NCI-H2196 (cell line): ENCODE measurements at regions not wholly inside any gene's neighbourhood (a gene's known extent, or its start where the extent isn't known, plus 50 kb on each side); places are given as distances from the start of the nearest gene placed in this dataset.

Experiments used
- DNase-seq: peaks from one replicate; lab custom pipeline; 2025; ENCODE audit not compliant: unreplicated experiment; lab: John Stamatoyannopoulos, UW

DNA sequence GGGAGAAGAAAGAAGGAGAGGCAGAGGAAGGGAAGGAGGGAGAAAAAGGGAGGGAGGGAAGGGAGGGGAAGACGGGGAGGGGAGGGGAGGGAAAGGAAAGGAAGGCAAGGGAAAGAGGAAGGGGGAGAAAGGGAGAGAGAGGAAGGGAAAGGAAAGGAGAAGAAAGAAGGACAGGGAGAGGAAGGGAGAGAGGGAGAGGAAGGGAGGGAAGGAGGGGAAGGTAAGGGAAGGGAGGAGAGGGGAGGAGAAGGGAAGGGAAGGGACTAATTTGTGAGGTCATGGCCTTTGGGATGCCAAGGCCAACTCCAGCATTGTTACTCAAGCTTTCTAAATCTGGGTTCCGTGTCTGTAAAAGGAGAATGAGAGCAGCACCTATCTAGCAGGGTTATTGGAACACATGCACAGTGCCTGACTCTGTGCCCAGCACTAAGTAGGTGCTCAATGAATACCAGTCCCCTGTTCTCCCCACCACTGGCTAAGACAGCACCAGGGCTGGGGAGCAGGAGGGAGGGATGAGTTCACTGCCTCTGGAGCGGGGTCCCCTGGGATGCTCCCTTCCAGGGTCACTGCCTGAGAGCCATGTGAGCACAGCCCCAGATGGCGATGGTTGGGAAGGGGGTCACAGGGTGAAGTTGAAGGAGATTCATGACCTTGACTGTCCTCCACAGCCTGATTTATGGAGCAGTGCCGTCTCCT, 560.1 kb upstream of the TBX3 start:
- no peak for DNase-seq

DNA sequence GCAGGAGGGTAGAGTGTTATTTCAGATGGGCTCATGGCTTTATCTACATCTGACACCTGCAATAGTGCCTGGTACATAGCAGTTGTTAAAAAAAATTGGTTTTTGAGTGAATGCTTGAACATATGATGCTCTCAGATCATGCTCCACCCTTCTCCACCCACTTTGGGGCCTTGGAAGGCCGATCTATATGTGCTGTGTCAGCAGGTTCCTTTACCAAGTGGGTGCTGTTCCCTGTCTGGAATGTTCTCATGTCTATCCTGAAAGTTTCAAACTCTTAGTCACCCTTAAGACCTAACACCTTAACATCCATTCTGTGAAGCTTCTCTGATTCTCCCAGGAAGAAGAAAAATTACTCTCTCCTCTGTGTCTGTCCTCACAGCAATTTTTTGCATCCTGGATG, 556.3 kb upstream of the TBX3 start:
- DNase-seq: no peak

DNA sequence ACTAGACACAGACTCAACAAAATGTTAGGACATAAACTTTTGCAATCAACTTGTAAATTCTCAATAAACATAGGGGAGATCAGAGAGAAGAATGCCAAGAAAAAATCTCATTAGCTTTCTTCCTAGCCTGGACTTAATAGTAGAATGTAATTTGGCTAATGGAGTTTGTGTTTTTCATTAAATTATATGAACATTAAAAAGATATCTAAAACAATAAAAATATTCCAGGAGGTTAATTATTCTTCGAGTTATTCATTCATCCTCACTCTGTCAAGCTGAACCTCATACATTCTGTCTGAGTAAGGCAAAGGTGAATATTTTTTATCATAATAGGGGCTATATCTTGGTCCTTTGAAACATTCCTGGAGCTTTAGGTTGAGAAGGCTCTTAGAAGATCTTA, 551.9 kb upstream of the TBX3 start:
- no peak for DNase-seq

- no peak for DNase-seq
These were observed 550.0 kb upstream of the TBX3 start for GRCh38 chr12:115233891-115234543.

- DNase-seq: no peak
These were observed 548.6 kb upstream of the TBX3 start for GRCh38 chr12:115232455-115233156.

DNA sequence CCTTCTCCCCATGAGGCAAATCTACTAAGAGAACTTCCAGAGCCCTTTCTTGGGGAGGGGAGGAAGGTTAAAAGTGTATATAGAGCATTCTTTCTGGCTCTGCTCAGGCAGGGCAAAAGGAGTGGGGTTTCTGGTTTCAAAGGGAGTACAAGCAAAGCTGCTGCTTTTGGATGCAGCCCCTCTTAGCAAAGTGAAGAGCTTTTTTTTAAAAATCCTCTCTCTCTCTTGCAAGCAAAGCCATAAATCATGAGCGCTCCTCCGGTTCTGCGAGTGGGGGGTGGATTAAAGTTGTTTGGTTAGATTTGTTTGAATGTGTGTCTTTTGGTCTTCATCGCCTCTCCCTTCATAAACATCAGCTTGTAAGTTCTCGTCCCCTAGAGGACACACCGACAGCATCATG, 546.6 kb upstream of the TBX3 start:
- no peak for DNase-seq

DNA sequence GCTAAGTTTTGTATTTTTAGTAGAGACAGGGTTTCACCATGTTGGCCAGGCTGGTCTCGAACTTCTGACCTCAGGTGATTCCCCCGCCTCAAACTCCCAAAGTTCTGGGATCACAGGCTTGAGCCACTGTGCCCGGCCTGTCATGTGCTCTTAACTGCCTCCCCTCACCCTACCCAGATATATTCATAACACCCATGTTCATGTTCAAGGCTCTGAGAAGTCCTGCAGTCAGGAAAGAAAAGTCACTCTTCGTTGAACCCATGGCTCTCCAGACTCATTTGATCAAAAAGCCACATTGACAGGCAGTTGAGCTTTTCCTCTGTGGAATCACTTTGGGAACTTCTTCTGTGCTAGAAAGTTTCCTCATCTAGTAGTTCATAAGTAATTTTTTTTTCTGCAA, 545.5 kb upstream of the TBX3 start:
- no peak for DNase-seq

DNA sequence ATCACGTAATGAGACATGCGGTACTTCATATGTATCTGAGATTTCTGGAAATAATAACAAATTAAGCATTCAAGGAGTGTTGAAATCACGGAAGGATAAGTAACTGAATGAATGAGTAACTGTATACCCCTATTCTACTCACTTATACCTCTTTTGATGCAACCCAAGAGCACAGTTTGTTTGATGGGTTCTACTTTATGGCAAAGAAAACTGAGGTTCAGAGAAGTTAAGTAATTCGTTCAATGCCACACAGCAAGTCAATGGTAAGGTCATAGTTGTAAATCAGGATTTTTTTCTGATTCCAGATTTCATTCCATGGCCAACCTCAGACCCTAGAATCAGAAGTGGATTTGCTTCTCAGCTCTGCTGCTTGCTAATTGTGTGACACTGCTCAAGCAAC, 544.5 kb upstream of the TBX3 start:
- no peak for DNase-seq

- DNase-seq: no peak
These were observed 543.2 kb upstream of the TBX3 start for GRCh38 chr12:115227137-115227615.

DNA sequence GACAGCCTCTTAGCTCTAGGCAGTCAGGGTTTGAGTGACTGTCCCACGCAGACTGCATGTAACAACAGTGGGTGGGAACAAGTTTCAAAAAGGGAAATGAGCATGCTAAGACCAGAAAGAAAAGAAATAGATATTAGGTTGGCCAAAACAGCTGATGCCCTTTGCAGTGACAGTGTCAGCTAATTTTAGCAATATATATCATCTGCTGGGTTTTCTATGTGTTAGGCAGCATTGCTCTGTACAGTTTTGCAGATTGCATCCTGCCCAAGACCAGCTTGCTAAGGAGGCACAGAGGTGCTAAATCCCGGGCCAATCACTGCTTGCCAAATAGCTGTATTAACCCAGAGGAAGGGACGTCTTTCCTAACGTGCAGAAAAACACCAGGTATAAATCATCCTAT, 541.9 kb upstream of the TBX3 start:
- no peak for DNase-seq

- no peak for DNase-seq
These were observed 540.0 kb upstream of the TBX3 start for GRCh38 chr12:115223991-115224390.

DNA sequence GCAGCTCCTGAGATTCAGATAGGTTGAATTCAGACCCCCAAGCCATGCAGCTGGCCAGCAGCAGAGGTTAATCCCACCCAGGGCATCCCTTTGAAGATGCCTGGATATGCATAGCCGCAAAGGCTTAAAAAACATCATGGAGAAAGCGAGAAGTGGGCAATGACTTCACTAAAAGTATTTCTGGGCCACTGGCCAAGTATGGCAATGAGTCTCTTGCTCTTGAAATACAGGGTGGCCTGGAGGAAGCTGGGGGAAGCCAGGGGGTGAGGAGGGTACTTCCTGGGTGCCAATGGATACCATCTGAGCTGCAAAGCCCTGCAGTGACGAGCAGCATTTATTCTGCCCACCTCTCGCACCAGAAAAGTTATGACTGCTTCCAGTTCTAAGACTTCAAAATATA, 539.3 kb upstream of the TBX3 start:
- peak; percentile 49 for DNase-seq

GRCh38 chr12:115222220-115222619, 538.2 kb upstream of the TBX3 start:
- no peak for DNase-seq

DNA sequence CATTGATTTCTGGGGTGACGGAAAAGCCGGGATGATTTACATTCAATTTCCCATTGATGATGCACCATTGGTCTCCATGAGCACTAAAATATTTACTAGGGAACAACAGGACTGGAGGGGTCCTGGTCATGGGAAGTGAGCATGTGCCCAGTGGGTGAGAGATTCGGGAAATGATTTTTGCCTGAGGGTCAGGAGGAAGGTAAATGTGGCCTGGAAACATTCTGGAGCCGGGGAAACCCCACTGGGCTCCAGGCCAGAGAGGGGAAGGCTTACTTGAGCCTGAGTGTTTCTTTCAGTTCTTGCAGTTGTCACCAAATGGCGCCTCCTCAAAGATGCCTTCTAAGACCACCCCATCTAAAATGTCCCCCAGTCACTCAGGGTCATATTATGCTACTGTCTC, 532.3 kb upstream of the TBX3 start:
- DNase-seq: no peak

DNA sequence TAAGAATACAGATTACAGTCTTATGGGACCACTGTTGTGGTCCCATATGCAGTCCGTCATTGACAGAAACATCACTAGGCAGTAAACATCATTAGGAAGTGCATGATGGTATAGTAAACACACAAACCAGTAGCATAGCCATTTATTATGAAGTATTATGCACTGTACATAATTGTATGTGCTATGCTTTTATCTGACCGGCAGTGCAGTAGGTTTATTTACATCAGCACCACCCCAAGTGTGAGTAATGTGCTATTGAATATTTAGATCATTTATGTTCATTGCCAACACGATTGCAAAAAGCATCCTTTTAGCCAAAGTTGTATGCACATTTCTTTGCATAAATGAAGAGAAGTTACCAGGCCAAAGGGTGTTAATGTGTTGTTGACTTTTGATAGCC, 531.6 kb upstream of the TBX3 start:
- DNase-seq: no peak

- DNase-seq: no peak
These were observed 529.6 kb upstream of the TBX3 start for GRCh38 chr12:115213538-115214016.

DNA sequence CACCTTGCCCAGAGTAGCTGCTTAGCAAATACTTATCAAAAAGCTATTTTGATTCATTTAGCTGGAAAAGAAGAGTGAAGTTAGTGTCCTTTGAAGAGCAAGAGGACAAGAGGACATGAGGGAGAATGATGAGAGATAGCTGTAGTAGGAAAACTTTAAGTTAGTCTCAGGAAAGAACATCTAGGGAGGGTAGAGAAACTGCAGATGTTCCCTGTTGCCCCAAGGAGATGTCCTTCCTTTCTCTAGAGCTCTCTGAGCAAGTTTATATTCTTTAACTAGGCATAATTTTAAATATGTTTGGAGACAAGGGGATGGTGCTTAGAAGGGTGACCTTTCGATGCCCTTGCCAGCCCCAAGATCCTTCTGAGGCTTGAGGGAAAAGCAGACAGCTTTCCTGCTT, 529.1 kb upstream of the TBX3 start:
- no peak for DNase-seq

- DNase-seq: no peak
These were observed 528.4 kb upstream of the TBX3 start for GRCh38 chr12:115212356-115212755.

DNA sequence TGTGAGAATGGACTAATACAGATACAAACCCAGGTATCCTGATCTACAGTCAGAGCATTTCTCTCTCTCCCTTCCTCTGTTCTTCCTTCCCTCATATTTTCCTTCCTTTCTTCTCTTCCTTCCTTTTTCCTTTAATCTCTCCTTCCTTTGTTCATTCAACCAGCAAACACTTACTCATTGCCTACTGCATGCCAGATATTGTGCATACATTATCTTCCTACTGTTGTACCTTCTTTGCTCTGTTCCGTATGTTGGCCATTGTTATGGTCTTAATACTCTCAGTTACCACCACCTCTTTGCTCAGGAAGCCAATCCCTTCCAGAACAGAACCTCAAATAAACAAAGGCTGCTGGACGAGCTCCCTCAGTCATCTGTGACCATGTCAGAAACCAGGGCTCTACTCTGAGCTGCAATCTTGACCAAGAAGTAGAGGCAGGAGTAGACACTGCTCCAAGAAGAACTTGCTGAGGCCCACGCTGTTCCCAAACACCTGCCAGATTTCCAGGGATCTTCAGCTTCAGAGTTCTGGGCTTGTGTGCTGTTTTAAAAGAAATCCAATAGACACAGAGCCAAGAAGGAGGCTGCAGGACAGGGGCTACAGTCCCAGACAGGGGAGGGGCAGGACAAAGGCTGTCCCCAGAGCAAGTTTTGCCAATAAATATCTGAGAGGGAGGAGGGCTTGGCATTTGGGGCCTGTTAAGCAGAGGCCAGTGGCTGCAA, 526.7 kb upstream of the TBX3 start:
- DNase-seq: no peak

DNA sequence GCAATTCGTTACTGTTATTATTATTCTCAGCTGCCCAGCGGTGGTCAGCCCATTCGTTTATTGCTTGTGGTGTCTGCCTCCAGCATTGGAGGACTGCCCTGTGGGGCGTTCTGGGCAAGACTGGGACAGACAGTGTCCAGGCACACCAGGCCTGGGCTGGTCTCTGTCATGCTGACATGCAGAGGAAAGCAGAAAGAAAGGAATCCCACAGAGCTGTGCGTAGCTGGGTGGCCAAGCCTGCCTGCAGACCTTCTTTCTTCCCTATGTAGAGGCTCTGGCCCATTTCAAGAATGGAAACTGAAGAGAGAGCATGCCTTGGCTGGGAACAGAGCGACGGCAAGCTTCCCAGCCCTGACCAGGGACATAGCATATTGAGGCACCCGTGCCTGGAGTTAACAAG, 525.3 kb upstream of the TBX3 start:
- DNase-seq: no peak

GRCh38 chr12:115208098-115208497, 524.1 kb upstream of the TBX3 start:
- no peak for DNase-seq
